ENCODE measurements at regions not wholly inside any gene's neighbourhood (a gene's known extent, or its start where the extent isn't known, plus 50 kb on each side); places are given as distances from the start of the nearest gene placed in this dataset.

- Histone ChIP-seq H3K36me3 (ENCODE audit: control insufficient read depth in 1 of 2, insufficient read depth in 2 of 2, low read length in 2 of 2) (no peaks in the 10 kb centered on the region), H4K20me1 (ENCODE audit: insufficient read depth) (no peaks in the 10 kb centered on the region), H3K9me3 (ENCODE audit: control insufficient read depth in 1 of 2, insufficient read depth in 1 of 2, low read depth in 1 of 2, low read length in 2 of 2) (no peaks in the 10 kb centered on the region), H2AFZ (ENCODE audit: low read depth, low read length, poor library complexity, severe bottlenecking) (no peak overlapping the region), H3K4me1 (ENCODE audit: control insufficient read depth in 1 of 2, insufficient read depth in 2 of 2, low read length in 2 of 2) (peaks cover 0 to 10% of the 10 kb centered on the region in 2 experiments; a peak in 2 of 4 replicates), H3K79me2 (ENCODE audit: insufficient read depth, low read length) (no peaks in the 10 kb centered on the region), H3K27me3 (ENCODE audit: insufficient read depth, low read length) (no peaks in the 10 kb centered on the region), H3K4me3 (replicated peaks in 1 of 2; ENCODE audit: low read depth in 1 of 2, low read length in 2 of 2) (no peak overlapping the region), H3K4me2 (ENCODE audit: low read length) (no peak overlapping the region), H3K27ac (ENCODE audit: low read depth, low read length) (no peak overlapping the region), H3K9ac (ENCODE audit: low read length) (no peak overlapping the region), H3K9me2 (ENCODE audit: insufficient read depth) (no peaks in the 10 kb centered on the region)
- ATAC-seq: no peak
- ChIA-PET CTCF (no interaction called here), POLR2A (no interaction called here), RAD21 (ENCODE audit: low non-redundant PET in 1 of 2, low total read pairs in 2 of 2, uncharacterized antibody in 2 of 2, unreplicated experiment in 2 of 2) (no interaction called here)
- intact Hi-C loops (cut with micrococcal nuclease): no loop called here
- BruUV-seq (replicated peaks): no TSS peak
- no peak for DNase-seq (ENCODE audit: low read depth, low spot score)
- TF ChIP-seq SP1 (IDR thresholded peaks at IDR 0.05; ENCODE audit: low read depth): no peak
- no peak for TF ChIP-seq ELF1 (IDR thresholded peaks at IDR 0.05; ENCODE audit: borderline replicate concordance, low read depth)
- TF ChIP-seq EGR1 (IDR thresholded peaks at IDR 0.05; ENCODE audit: low read depth): no peak
- TF ChIP-seq JUND (IDR thresholded peaks at IDR 0.05): no peak
- no peak for TF ChIP-seq REST (IDR thresholded peaks at IDR 0.05; ENCODE audit: low read depth)
- TF ChIP-seq POLR2A (IDR thresholded peaks at IDR 0.05; ENCODE audit: borderline replicate concordance, extremely low read depth, insufficient read depth, insufficient read length): no peak
- TF ChIP-seq RAD21 (IDR thresholded peaks at IDR 0.05; ENCODE audit: low read depth): no peak
- TF ChIP-seq ZNF274 (IDR thresholded peaks at IDR 0.05; ENCODE audit: low read depth, low read length): no peak
- no peak for TF ChIP-seq ZBTB33 (IDR thresholded peaks at IDR 0.05; ENCODE audit: extremely low read depth, insufficient replicate concordance, low read length)
- TF ChIP-seq ATF3 (IDR thresholded peaks at IDR 0.05): no peak
- TF ChIP-seq POLR2AphosphoS5 (IDR thresholded peaks at IDR 0.05; ENCODE audit: low read depth, low read length): no peak
- TF ChIP-seq CTCF (IDR thresholded peaks at IDR 0.05 in 2 of 3, conservative IDR thresholded peaks at IDR 0.05 in 1 of 3; ENCODE audit: borderline replicate concordance in 1 of 3, insufficient read depth in 1 of 3, low read depth in 2 of 3, low read length in 2 of 3): no peak
- TF ChIP-seq FOSL1 (IDR thresholded peaks at IDR 0.05; ENCODE audit: low read depth): no peak
- no peak for TF ChIP-seq ZFX (IDR thresholded peaks at IDR 0.05)
- TF ChIP-seq EZH2 (IDR thresholded peaks at IDR 0.05): no peak
- TF ChIP-seq MAX (IDR thresholded peaks at IDR 0.05): no peak
- TF ChIP-seq TCF7L2 (IDR thresholded peaks at IDR 0.05; ENCODE audit: borderline replicate concordance, extremely low read depth, insufficient read depth, insufficient read length): no peak
- TF ChIP-seq YY1 (IDR thresholded peaks at IDR 0.05; ENCODE audit: extremely low read depth, insufficient replicate concordance, low read depth, low read length): no peak
- no peak for TF ChIP-seq CBX3 (IDR thresholded peaks at IDR 0.05; ENCODE audit: low read depth)
- no peak for TF ChIP-seq SIN3A (IDR thresholded peaks at IDR 0.05; ENCODE audit: low read depth)
These were observed 292.4 kb upstream of the TBX3 start for GRCh38 chr12:114976372-114976771.

Measured in HCT116 (cell line).